ENCODE measurements at regions not wholly inside any gene's neighbourhood (a gene's known extent, or its start where the extent isn't known, plus 50 kb on each side); places are given as distances from the start of the nearest gene placed in this dataset.

DNA sequence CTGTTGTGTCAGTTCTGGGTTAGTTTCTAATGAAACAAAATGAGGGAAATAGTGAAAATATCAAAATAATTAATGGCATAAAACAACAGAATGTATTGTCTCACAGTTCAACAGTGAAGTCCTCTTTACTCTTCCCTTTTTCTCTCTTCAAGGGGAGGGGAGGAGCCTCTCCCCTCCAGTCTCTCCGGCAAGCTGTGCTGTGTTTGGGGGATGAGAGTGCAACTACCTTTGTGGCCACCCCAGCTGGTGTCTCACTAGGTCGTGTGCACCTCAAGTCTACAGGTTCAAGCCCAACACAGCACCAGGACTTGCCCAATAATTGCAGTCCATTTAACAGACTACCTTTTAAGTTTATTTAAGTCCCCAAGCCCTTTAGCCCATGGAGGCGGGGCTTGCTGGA is 271.7 kb upstream of the DOK6 start:
- DNase-seq (ENCODE audit: low spot score in 2 of 2): no peak
- no peak overlapping the region for H3K27ac ChIP-seq

DNA sequence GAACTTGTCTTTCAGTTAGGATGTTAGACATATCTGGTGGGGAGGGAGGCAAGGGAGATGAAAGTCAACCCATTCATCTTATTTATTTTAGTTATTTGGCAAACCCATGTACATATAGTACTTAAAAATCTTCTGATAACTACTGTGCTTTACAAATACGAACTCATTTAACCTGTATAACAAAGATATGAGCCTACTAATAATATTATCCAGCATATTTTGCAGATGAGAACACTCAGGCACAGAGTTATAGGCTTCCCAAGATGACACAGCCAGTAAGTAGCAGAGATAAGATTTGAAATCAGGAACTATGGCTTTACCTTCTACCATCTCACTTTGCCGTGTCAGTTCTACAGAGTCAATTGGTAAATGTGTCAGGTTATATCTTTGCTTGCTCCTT is 262.6 kb upstream of the DOK6 start:
- TF ChIP-seq POLR2AphosphoS5 (IDR thresholded peaks at IDR 0.05) (no peak), POLR2A (IDR thresholded peaks at IDR 0.05) (no peak)
- TF ChIP-seq, protein P1, sequence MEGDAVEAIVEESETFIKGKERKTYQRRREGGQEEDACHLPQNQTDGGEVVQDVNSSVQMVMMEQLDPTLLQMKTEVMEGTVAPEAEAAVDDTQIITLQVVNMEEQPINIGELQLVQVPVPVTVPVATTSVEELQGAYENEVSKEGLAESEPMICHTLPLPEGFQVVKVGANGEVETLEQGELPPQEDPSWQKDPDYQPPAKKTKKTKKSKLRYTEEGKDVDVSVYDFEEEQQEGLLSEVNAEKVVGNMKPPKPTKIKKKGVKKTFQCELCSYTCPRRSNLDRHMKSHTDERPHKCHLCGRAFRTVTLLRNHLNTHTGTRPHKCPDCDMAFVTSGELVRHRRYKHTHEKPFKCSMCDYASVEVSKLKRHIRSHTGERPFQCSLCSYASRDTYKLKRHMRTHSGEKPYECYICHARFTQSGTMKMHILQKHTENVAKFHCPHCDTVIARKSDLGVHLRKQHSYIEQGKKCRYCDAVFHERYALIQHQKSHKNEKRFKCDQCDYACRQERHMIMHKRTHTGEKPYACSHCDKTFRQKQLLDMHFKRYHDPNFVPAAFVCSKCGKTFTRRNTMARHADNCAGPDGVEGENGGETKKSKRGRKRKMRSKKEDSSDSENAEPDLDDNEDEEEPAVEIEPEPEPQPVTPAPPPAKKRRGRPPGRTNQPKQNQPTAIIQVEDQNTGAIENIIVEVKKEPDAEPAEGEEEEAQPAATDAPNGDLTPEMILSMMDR (IDR thresholded peaks at IDR 0.05): no peak
- Histone ChIP-seq H3K9me3 (peaks cover 0 to 5% of the 10 kb centered on the region in 2 donors), H3K4me1 (no peaks in the 10 kb centered on the region), H3K27me3 (no peaks in the 10 kb centered on the region), H3K36me3 (no peaks in the 10 kb centered on the region), H3K27ac (no peak overlapping the region), H3K4me3 (no peak overlapping the region)
- no peak for DNase-seq (ENCODE audit: low spot score in 2 of 2)
- intact Hi-C loops (cut with DNase I; ENCODE audit: low total_unique reads): no loop called here

More for the DNA sequence above, 271.7 kb upstream of the DOK6 start:
- TF ChIP-seq POLR2AphosphoS5 (IDR thresholded peaks at IDR 0.05) (no peak), POLR2A (IDR thresholded peaks at IDR 0.05) (no peak)
- TF ChIP-seq, protein P1 (IDR thresholded peaks at IDR 0.05): no peak
- H3K4me3 ChIP-seq: no peak overlapping the region
- H3K27me3 ChIP-seq: no peaks in the 10 kb centered on the region
- no peaks in the 10 kb centered on the region for H3K36me3 ChIP-seq
- H3K4me1 ChIP-seq: no peaks in the 10 kb centered on the region
- H3K9me3 ChIP-seq: peaks cover 0 to 10% of the 10 kb centered on the region in 2 donors
- intact Hi-C loops (cut with DNase I; ENCODE audit: low total_unique reads): loop anchor here (5.0 kb wide), 1 partner anchor 208 kb away; no protein-coding TSS in a partner anchor

DNA sequence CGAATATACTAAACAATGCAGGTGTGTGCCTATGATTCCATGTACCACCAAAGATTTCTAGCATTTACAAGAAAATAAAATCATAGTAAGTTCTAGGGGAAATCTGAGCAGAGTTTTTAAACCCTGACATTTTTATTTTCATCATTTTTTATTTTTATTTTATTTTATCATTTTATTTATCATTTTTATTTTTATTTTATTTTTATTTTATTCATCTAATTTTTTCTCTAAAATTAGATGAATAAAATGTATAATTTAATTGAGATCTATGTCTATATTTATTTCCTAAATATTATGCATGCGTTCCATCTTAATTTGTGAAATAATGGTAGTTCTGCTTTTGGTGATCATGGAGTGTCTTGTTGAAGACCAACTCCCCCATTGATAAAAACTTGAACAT is 257.6 kb upstream of the DOK6 start:
- no peak overlapping the region for H3K4me3 ChIP-seq
- no peaks in the 10 kb centered on the region for H3K4me1 ChIP-seq
- no peaks in the 10 kb centered on the region for H3K9me3 ChIP-seq
- no peak overlapping the region for H3K27ac ChIP-seq
- no peaks in the 10 kb centered on the region for H3K36me3 ChIP-seq
- intact Hi-C loops (cut with DNase I; ENCODE audit: low total_unique reads): no loop called here
- DNase-seq (ENCODE audit: low spot score in 2 of 2): no peak
- TF ChIP-seq, protein P1 (IDR thresholded peaks at IDR 0.05): no peak
- no peak for TF ChIP-seq POLR2AphosphoS5 (IDR thresholded peaks at IDR 0.05)
- TF ChIP-seq POLR2A (IDR thresholded peaks at IDR 0.05): no peak
- H3K27me3 ChIP-seq: no peaks in the 10 kb centered on the region

DNA sequence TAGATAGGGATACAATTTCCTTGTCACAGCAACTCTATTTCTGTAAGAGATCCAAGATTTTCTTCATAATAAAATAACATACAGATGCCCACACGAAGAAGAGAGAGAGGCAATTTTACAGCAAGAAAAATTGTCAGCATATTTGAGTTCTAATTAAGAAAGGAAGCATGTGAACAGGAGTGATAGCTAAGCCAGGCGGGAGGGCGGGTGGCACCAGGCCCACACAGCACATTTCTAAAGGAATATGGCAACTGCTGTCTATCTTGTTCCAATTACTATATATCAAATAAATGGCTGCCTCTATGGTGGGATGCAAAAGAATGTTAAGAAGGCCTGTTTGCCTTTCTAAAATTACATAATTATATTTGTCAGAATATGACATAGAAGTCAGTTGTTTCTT is 248.3 kb upstream of the DOK6 start:
- intact Hi-C loops (cut with DNase I; ENCODE audit: low total_unique reads): no loop called here
- H3K4me3 ChIP-seq: no peak overlapping the region
- H3K4me1 ChIP-seq: no peaks in the 10 kb centered on the region
- no peaks in the 10 kb centered on the region for H3K36me3 ChIP-seq
- TF ChIP-seq, protein P1 (IDR thresholded peaks at IDR 0.05): no peak
- TF ChIP-seq POLR2AphosphoS5 (IDR thresholded peaks at IDR 0.05): no peak
- TF ChIP-seq POLR2A (IDR thresholded peaks at IDR 0.05): no peak
- H3K27me3 ChIP-seq: no peaks in the 10 kb centered on the region
- no peaks in the 10 kb centered on the region for H3K9me3 ChIP-seq
- no peak overlapping the region for H3K27ac ChIP-seq
- DNase-seq (ENCODE audit: low spot score in 2 of 2): no peak

DNA sequence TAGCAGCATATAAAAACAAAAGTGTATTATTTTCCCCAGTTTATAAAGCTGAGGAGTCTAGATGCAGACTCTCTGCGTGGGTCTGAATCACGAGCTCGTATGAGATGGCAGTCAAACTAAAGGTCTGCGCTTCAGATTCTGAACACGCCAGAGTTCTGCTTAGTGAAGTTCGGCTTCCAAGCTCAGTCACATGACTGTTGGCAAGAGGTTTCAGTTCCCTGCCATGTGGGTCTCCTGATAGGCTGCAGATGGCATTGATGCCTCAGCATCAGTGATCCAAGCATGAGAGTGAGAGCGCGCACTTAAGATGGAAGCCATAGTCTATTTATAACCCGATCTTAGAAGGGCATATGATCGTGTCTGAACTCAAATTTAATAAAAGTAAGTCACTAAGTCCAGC is 242.8 kb upstream of the DOK6 start:
- TF ChIP-seq, protein P1 (IDR thresholded peaks at IDR 0.05): no peak
- no peak for TF ChIP-seq POLR2AphosphoS5 (IDR thresholded peaks at IDR 0.05)
- TF ChIP-seq POLR2A (IDR thresholded peaks at IDR 0.05): no peak
- Histone ChIP-seq H3K27me3 (no peaks in the 10 kb centered on the region), H3K36me3 (no peaks in the 10 kb centered on the region), H3K9me3 (no peaks in the 10 kb centered on the region), H3K4me1 (no peaks in the 10 kb centered on the region), H3K27ac (no peak overlapping the region), H3K4me3 (no peak overlapping the region)
- intact Hi-C loops (cut with DNase I; ENCODE audit: low total_unique reads): no loop called here
- DNase-seq (ENCODE audit: low spot score in 2 of 2): no peak

Data from breast epithelium (tissue), 4 donors.